Osteoblast (primary cell): ENCODE measurements at regions not wholly inside any gene's neighbourhood (a gene's known extent, or its start where the extent isn't known, plus 50 kb on each side); places are given as distances from the start of the nearest gene placed in this dataset.

ENCODE experiments used
- DNase-seq: peaks from one replicate; pipeline ENCODE4 v3.0.0; 2011; ENCODE audit warnings: low spot score, mixed read lengths; ENCODE audit not compliant: insufficient read length; ENCODE audit errors: missing footprints
- H2AFZ ChIP-seq: 2 replicates; pipeline ENCODE4 v1.6.0; 2011; ENCODE audit warnings: mild to moderate bottlenecking, low read length
- H3K27ac ChIP-seq: 2 replicates; pipeline ENCODE4 v1.5.1; 2011; ENCODE audit warnings: mild to moderate bottlenecking, low read depth, low read length, moderate library complexity
- H3K27me3 ChIP-seq: 2 replicates; pipeline ENCODE4 v1.6.0; 2012; ENCODE audit warnings: mild to moderate bottlenecking, control low read depth, inconsistent platforms, low read length, moderate library complexity; ENCODE audit not compliant: insufficient read depth
- H3K36me3 ChIP-seq: 2 replicates; pipeline ENCODE4 v1.5.1; 2011; ENCODE audit warnings: mild to moderate bottlenecking, low read length, control low read depth, moderate library complexity; ENCODE audit not compliant: insufficient read depth
- H3K4me1 ChIP-seq: 2 replicates; pipeline ENCODE4 v1.5.1; 2011; ENCODE audit warnings: mild to moderate bottlenecking, low read length, control low read depth, moderate library complexity; ENCODE audit not compliant: insufficient read depth
- H3K4me2 ChIP-seq: 2 replicates; pipeline ENCODE4 v1.6.0; 2011; ENCODE audit warnings: mild to moderate bottlenecking, low read length; ENCODE audit not compliant: insufficient read depth
- H3K4me3 ChIP-seq: fragments of 200-600 bp; sonication (generic); 3 replicates; pipeline ENCODE4 v1.5.1; 2012; ENCODE audit warnings: mild to moderate bottlenecking, low read length, inconsistent platforms; ENCODE audit not compliant: insufficient read depth
- H3K79me2 ChIP-seq: 2 replicates; pipeline ENCODE4 v1.6.0; 2012; ENCODE audit warnings: mild to moderate bottlenecking, low read length, control low read depth, inconsistent platforms; ENCODE audit not compliant: insufficient read depth
- H3K9me3 ChIP-seq: 2 replicates; pipeline ENCODE4 v1.5.1; 2011; ENCODE audit warnings: low read depth, low read length, control low read depth
- H4K20me1 ChIP-seq: 2 replicates; pipeline ENCODE4 v1.6.0; 2012; ENCODE audit warnings: mild to moderate bottlenecking, low read length, control low read depth; ENCODE audit not compliant: insufficient read depth
- TF ChIP-seq, protein P1 (sequence below): IDR thresholded peaks from 2 replicates; pipeline ENCODE4 v1.5.1; 2011; ENCODE audit warnings: mild to moderate bottlenecking, low read depth, low read length, moderate library complexity; ENCODE audit errors: extremely low read depth

DNA sequence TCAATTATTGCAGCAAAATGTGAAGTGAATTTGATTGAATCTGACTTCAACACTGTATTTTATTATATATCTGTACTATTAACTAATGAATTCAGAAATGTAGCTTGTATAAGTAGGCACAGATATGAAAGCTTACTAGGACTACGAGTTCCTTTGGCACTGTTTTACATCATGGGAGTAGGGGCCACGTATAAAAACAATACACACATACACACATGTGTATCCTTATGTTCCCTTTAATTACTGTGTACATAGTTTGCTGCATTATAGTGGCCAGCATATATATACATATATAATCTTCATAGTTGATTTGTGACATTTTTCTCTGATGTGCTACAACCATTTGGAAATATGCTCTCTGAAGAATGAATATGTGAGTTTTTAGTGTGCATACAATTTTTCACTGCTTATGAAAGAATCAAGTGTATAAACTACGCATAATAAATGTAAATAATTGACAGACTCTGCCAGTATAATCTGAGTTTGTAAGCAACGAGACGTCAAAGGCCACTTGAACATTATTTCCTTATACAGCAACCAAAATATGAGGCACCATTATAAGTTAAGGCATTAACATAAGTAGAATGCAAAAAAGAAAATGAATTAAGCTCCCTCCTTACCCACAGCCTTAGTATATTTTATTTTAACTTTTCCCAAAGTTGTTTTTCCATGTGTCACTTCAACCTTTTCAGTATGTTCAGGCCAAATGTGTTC lies 98.1 kb upstream of the GALNT5 start:
- Histone ChIP-seq H3K36me3 (no peaks in the 10 kb centered on the region), H3K79me2 (no peaks in the 10 kb centered on the region)

GRCh38 chr2:157160111-157160510 lies 97.4 kb upstream of the GALNT5 start:
- no peak for DNase-seq
- Histone ChIP-seq H3K4me1 (no peaks in the 10 kb centered on the region), H3K4me2 (no peak overlapping the region), H3K4me3 (no peak overlapping the region), H3K9me3 (no peaks in the 10 kb centered on the region), H4K20me1 (no peaks in the 10 kb centered on the region), H3K27me3 (no peaks in the 10 kb centered on the region), H2AFZ (no peak overlapping the region), H3K79me2 (no peaks in the 10 kb centered on the region), H3K36me3 (no peaks in the 10 kb centered on the region), H3K27ac (no peak overlapping the region)
- TF ChIP-seq, protein P1, sequence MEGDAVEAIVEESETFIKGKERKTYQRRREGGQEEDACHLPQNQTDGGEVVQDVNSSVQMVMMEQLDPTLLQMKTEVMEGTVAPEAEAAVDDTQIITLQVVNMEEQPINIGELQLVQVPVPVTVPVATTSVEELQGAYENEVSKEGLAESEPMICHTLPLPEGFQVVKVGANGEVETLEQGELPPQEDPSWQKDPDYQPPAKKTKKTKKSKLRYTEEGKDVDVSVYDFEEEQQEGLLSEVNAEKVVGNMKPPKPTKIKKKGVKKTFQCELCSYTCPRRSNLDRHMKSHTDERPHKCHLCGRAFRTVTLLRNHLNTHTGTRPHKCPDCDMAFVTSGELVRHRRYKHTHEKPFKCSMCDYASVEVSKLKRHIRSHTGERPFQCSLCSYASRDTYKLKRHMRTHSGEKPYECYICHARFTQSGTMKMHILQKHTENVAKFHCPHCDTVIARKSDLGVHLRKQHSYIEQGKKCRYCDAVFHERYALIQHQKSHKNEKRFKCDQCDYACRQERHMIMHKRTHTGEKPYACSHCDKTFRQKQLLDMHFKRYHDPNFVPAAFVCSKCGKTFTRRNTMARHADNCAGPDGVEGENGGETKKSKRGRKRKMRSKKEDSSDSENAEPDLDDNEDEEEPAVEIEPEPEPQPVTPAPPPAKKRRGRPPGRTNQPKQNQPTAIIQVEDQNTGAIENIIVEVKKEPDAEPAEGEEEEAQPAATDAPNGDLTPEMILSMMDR = no peak

More for the DNA sequence above, 98.1 kb upstream of the GALNT5 start:
- DNase-seq = no peak
- Histone ChIP-seq H3K4me2 (no peak overlapping the region), H3K4me1 (no peaks in the 10 kb centered on the region), H3K4me3 (no peak overlapping the region), H3K9me3 (no peaks in the 10 kb centered on the region), H4K20me1 (no peaks in the 10 kb centered on the region), H3K27ac (no peak overlapping the region), H2AFZ (no peak overlapping the region), H3K27me3 (no peaks in the 10 kb centered on the region)
- TF ChIP-seq, protein P1 = no peak

DNA sequence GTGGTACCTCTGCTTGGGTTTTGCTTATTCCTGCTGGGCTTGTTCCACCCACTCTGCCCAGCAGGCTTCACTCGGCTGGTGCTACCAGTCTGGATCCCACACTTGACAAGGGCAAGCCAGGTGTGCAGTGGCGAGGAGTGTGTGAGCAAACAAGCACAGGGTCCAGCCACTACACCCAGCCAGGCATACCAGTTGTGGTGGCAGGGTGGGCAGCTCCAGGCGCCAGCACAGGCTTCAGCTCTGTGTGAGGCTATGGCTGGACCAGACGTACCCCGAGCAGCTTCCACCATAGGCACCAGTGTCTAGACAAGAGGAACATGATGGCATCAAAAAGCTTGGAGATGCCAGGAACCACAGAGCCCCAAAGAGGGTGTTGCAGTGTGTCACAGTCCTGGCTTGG lies 93.1 kb upstream of the GALNT5 start:
- H3K79me2 ChIP-seq = no peaks in the 10 kb centered on the region
- no peak overlapping the region for H3K4me3 ChIP-seq
- H3K36me3 ChIP-seq = no peaks in the 10 kb centered on the region
- H3K4me2 ChIP-seq = no peak overlapping the region
- TF ChIP-seq, protein P1 = no peak
- no peak overlapping the region for H2AFZ ChIP-seq
- no peaks in the 10 kb centered on the region for H3K4me1 ChIP-seq
- no peaks in the 10 kb centered on the region for H3K9me3 ChIP-seq
- no peaks in the 10 kb centered on the region for H4K20me1 ChIP-seq
- no peak overlapping the region for H3K27ac ChIP-seq
- no peaks in the 10 kb centered on the region for H3K27me3 ChIP-seq
- DNase-seq = no peak

- TF ChIP-seq, protein P1 = no peak
- H3K4me1 ChIP-seq = no peaks in the 10 kb centered on the region
- no peak overlapping the region for H3K4me2 ChIP-seq
- H3K27ac ChIP-seq = no peak overlapping the region
- no peaks in the 10 kb centered on the region for H3K79me2 ChIP-seq
- no peaks in the 10 kb centered on the region for H4K20me1 ChIP-seq
- H2AFZ ChIP-seq = no peak overlapping the region
- no peaks in the 10 kb centered on the region for H3K36me3 ChIP-seq
- DNase-seq = no peak
- H3K27me3 ChIP-seq = no peaks in the 10 kb centered on the region
- H3K4me3 ChIP-seq = no peak overlapping the region
- no peaks in the 10 kb centered on the region for H3K9me3 ChIP-seq
Measured at GRCh38 chr2:157164891-157165290, 92.6 kb upstream of the GALNT5 start.
